NCI-H446 treated with DMSO at 0.1 percent for 48 hours (cell line): ENCODE measurements at regions not wholly inside any gene's neighbourhood (a gene's known extent, or its start where the extent isn't known, plus 50 kb on each side); places are given as distances from the start of the nearest gene placed in this dataset.
"Not testable (repeated sequence)": the region's sequence is repeated elsewhere in the genome, so short reads cannot be mapped to it uniquely, and the experiment has no call there.

Experiments
- DNase-seq: peaks from one replicate; lab custom pipeline; 2025; lab: John Stamatoyannopoulos, UW

DNA sequence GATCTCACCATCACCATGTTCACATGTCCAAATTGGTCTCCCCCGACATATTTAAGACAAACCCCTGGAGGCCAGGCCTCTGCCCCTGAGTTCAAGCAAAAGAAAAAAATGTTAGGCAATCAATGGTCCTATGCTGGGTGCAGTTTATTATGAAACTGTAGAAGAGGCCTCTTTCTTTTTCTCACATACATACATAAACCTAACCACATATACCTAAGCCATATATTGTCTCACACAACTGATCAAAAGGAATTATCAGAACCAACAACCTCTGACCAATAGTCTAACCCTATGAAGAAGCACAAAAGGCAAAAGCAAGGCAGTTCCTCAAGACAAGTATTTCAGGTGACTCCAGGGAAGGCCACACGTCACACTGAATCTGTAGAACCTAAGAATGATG lies 49.9 kb downstream of the ILRUN start:
- no peak for DNase-seq

DNA sequence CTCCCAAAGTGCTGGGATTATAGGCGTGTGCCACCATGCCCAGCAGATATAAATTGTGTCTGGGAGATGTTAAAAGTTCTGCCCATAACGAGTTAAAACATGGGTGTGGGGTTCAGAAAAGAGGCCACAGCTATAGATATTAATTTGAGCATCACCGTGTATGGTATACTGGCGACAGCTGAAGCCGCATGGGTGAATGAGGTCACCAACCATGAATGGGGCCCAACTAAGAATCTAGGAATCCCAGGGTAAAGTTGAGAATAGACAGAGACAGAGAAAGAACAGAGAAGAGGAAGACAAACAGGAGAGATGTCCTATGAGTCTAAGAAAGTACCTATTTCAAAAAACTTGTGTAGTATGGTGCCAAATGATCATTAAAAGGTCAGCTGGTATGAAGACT lies 50.9 kb downstream of the ILRUN start:
- DNase-seq = no peak

DNA sequence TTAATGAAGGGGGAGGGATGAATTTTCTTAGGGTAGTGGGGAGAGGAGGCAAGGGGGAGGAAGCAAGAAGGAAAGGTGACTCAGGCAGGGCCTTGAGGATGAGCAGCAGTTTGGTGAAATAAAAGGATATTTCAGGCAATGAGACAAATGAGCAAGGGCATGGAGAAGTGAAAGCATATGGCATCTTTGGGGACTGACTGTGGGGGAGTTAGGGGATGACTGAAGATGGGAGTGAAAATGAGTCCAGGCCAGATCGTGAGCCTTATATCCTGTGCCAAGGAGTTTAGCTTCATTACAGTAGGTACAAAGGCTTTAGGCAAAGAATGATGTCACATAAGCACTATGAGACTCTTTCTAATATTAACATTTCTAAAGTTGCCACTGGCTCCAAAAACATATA lies 51.9 kb downstream of the ILRUN start:
- peak; percentile 6 for DNase-seq

DNA sequence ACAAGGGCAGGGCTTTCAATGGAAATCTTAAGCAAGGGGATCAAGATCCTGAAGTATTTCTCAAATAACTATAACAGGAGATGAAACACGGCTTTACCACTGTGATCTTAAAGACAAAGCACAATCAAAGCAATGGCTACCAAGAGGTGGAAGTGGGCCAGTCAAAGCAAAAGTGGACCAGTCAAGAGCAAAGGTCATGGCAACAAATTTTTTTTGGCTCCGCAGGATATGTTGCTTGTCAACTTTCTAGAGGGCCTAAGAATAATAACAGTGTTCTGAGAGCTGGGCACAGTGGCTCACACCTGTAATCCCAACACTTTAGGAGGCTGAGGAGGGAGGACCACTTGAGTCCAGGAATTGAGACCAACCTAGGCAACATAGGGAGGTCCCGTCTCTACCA lies 54.1 kb downstream of the ILRUN start:
- no peak for DNase-seq

DNA sequence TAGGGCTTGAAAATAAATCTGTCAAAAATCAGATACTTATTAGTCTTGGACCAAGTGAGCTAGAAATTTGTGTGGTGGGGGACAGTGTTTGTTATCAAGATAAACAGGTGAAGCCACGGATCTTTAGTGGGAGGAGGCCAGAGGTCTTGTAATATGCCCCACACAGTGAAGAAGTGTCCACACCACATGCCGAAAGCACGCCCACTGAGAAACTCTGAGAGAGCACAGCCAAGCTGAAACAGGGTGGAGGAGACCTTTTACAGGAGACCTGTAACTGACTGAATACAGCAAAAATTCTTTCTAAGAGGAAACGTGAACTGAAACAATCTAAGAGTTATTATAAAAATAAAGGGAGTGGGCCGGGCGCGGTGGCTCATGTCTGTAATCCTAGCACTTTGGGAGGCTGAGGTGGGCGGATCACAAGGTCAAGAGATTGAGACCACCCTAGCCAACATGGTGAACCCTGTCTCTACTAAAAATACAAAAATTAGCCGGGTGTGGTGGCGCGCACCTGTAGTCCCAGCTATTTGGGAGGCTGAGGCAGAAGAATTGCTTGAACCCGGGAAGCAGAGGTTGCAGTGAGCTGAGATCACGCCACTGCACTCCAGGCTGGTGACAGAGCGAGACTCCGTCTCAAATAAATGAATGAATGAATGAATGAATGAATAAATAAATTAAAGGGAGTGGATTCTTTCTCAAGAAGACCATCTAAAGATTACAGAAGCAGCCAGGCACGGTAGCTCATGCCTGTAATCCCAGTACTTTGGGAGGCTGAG lies 56.3 kb downstream of the ILRUN start:
- DNase-seq = not testable (repeated sequence)

DNA sequence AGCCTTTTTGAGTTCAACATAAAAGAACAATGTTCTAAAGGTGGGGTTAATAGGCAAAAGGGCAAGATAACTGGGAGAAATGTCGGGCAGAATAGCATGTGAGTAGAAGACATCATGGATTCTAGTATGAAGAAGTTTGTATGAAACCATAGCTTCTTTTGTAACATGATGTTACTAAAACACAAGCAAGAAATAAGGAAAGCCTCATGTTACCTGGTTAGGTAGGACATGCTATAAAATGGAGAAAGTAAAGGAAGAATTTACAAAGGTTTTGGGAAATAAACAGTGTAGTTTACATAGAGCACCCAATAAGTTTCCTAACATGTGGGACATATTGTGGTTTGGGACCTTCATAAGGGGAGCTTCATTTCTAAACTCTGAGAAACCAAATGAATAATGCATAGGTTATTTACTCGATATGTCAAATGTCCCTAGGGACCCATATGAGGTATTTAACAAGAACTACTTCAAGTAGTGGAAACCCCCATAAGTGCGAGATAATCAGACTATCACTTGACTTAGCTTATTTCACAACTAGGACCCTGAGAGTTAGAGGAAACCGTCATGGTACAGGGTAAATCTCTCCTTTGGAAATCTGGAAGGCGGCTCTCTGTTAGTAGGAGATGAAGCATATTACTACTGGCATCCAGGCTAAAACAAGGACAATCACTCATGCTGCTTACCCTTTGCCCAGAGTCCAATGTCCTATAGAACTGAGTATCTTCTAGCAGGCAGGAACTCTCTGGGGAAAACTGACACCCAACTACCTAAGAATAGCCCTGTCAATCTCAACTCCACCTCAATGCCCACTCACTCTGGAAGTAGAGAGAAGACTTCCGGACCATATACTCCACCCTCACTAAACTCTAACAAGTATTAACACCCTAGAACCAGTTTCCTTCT lies 57.5 kb downstream of the ILRUN start:
- DNase-seq = no peak

DNA sequence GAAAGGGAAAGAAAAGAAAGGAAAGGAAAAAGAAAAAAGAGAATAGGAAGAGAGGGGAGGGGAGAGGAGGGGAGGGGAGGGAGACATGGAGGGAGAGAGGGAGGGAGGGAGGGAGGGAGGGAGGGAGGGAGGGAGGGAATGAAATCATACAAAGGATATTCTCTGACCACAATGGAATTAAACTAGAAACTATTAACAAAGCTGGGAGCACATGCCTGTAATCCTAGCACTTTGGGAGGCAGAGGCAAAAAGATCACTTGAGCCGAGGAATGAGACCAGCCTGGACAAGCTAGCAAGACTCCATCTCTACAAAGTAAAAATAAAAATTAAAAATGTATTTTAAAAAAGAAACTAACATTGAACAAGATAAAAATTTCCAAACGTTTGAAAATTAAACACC lies 62.8 kb downstream of the ILRUN start:
- DNase-seq = no peak

DNA sequence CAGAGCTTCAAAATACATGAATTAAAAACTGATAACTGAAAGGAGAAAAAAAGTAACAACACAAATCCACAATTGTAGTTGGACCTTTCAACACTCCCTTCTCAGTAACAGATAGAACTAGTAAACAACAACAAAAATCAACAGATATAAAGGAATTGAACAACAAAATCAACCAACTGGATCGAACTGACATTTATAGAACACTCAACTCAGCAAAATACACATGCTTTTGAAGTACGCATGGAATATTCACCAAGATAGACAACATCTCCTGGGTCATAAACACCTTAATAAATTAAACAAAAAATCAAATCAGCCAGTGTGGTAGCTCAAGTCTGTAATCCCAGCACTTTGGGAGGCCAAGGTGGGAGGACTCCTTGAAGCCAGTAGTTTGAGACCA lies 63.3 kb downstream of the ILRUN start:
- no peak for DNase-seq

DNA sequence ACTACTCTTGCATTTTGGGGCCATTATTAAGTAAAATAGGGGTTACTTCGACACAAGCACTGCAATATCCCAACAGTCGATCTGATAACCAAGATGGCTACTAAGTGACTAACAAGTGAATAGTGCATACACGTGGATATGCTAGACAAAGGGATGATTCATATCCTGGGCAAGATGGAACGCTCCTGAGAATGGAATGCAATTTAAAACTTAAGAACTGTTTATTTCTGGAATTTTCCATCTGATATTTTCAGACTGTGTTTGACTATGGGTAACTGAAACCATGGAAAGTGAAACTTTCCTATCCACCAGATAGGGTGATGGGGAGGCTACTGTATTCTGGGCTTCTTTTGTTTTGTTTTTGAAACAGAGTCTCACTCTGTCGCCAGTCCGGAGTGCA lies 66.5 kb downstream of the ILRUN start:
- no peak for DNase-seq

DNA sequence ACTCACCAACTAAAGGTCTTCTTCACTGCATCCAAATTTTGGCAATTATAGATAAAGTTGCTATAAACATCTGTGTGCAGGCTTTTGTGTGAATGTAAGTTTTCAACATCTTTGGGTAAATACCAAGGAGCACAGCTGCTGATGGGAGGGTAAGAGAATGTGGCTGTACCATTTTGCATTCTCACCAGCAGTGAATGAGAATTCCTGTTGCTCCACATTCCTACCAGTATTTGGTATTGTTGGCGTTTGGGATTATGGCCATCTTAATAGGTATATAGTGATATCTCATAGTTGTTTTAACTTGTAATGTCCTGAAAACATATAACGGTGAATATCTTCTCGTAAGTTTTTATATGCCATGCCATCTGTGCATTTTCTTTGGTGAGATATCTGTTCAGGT lies 69.3 kb downstream of the ILRUN start:
- DNase-seq = no peak

DNA sequence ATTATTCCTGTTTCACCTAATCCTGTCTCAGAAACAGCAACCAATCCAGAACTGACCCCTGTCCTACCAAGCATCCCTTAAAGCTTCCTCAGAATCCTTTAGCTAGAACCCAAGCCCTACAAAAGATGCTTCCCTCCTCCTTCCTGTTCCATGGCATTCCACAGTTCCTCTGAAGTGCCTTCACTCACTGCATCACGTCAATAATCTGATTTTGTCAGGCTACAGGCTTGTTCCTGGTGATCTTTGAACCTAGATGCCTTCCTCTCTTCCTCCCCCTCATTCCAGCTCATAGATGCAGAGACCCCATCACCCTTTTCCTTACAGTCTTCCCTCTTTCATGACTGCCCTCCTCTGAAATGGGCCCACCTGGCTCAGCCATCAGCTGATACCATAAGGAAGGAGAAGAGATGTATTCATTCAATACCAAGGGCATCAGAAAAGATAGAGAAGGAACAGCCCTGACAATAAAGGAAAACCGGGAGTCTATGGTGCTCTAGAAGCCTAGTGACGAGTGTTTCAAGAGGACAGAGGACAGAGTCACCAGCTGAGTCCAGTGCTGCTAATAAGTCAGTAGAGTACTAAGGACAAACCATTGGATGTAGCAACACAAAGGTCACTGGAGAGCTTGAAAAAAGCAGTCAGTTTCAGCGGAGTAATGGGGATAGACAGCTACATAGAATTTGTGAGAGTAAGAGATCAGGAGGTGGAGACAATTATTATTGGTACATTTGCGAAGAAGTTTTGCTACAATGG lies 62.5 kb upstream of the SPDEF start:
- no peak for DNase-seq

DNA sequence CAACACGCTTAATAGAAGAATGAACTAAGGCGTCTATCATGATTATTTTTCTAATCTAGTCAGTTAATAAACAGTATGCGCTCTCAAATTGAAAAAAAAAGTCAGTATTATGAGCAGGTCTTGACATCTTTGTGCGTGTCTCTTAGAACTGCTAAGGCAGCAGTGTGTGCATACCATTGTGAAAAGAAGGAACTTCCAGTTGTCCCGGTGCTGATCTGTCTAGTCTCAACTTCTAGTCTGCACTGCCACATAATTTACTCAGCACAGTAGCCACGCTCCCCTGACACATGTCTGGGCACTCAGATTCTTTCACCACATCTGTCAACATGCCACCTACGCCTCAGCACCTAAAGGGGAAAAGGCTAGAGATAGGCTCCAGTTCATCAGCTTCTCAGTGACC lies 61.1 kb upstream of the SPDEF start:
- DNase-seq = no peak

DNA sequence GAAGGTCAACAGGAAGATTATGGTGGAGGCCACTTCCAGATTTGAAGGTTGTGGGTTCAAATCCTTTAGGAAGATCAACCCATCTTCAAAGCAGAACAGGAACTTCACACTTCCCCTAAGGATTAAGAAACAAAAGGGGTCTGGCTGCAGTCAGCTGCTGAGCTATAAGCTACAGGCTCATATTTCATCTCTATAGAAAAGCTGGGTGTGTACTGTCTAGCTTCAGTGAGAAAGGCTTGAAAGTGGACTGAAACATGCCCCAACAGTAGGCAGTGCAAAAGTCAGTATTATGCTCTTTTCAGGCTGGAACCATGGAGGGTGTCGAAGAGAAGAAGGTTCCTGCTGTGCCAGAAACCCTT lies 60.1 kb upstream of the SPDEF start:
- no peak for DNase-seq

DNA sequence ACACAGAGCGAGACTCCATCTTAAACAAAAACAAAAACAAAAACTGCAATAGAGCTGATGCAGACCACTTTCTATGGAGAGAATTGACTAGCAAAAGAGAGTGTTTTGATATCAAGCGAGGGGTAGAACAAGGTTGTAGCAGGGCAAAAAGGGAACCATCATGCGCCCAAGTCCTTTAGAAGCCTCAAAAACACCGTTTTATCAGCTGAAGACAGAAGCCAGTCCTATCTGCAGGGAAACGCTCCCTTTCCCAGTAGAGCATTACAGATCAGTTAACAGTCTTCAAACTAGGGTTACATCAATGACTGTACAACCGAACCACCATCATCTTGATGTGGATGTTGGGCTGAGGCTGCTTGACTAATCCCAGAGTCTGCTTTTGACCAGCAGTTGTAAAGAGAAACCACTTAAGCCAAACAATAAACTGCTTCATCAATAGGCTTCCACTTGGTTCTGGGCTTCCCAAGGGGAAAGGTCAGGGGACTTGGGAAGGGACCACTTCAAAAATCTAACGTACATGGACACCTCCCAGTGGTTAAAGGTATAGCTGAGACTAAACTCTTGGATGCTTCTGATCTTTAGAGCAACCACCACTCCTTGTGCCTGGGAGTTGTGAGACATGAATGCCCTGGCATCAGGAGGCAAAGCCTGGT lies 59.6 kb upstream of the SPDEF start:
- DNase-seq = no peak

DNA sequence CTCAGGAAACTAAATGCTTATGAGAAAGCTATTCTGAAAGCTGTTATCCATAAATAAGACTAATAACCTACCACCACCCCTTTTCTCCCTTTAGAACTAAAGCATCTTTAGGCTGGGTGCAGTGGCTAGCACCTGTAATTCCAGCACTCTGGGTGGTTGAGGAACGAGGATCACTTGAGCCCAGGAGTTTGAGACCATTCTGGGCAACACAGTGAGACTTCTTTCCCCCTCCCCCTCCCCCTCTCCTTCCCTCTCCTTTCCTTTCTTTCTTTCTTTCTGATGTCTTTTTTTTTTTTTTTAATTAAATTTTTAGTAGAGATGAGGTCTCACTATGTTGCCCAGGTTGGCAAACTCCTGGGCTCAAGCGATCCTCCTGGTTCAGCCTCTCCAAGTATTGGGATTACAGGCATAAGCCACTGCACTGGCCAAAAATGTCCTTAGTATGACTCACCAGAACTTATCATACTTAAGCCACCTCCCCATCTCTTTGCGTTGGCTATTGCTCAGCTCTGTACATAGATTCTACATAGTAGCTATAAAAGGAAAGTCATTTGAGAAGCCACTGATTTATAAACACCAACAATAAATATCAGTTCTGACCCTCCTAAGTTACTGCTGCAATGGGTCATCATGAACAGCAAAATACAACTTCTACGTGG lies 54.8 kb upstream of the SPDEF start:
- no peak for DNase-seq

DNA sequence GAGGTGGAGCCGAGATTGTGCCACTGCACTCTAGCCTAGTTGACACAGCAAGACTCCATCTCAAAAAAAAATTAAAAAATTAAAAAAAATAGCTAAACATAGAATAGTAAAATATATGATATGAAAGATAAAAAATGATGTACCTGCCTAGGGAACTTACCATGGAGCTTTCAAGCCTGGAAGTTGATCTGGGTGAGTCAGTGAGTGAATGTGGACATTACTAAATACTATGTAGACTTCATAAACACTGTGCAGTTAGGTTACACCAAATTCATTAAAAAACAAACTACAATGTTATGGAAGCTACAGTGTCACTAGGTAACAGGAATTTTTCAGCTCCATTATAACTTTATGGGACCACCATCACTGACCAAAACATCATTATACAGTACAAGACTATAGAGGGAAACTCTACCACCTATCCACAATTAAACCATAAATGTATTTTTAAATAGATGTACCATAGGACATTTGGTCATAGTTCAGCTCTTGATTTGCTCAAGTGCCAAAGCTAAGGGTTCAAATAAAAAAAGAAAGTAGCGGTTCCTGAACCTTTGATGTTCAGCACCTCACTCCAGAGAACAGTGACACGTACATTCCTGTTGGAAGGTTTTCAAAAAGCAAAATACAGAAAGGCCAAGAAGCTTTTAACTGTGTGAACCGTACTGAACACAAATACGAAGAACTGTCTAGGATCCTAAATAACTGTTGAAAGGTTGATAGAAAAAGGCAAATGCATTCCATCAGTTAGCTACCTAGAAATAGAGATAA lies 52.4 kb upstream of the SPDEF start:
- no peak for DNase-seq

DNA sequence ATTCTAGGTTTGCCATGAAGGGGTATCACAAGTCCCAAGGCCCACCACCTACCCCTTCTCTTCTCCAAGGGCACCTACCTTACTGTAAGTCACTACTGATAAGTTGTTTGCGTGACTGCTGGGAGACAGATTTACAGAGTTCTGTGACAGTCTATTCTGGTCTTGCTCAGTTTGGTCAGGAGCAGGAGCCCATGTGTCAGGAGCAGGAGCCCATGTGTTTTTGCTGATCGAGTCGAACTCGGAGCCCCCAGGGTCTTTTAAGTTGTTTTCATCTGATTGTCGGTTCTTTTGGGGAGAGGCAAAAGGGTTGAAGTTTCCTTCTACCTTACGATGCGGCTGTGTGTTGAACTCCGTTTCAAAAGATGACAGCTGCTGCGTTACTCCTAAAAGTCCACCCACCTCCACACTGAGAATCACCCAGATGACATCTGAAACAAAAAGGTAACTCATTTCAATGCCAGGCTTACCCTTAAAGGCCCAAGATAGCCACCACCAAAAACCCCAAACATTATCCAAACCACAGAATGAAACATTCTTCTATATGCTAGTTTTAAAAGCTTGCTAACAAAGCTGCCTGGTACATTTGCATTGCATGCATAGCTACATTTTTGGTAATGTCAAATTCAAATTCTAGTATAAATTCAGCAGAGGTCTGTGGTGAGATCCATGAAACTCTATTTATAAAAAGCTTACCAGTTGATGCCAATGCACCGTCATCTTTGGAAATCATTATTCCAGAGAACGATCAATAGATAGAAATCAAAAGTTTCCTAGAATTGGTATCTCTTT lies 50.5 kb upstream of the SPDEF start:
- DNase-seq = no peak
